Astrocyte (in vitro differentiated cells and primary cell): ENCODE measurements at regions not wholly inside any gene's neighbourhood (a gene's known extent, or its start where the extent isn't known, plus 50 kb on each side); places are given as distances from the start of the nearest gene placed in this dataset.

Experiments
- DNase-seq: peaks from one replicate; pipeline ENCODE4 v3.0.0-alpha.2; 2010; ENCODE audit warnings: low read depth
- FAIRE-seq: peaks from 2 replicates; lab custom pipeline; 2011; peaks lifted over from hg19 to GRCh38; lab: Jason Lieb, UNC
- H2AFZ ChIP-seq: 2 replicates; pipeline ENCODE4 v1.6.0; 2012; ENCODE audit warnings: low read depth, low read length, inconsistent platforms
- H3K27ac ChIP-seq: 2 replicates; pipeline ENCODE4 v1.5.1; 2011; ENCODE audit warnings: low read depth, low read length, inconsistent platforms
- H3K27me3 ChIP-seq: 2 replicates; pipeline ENCODE4 v1.6.0; 2011; ENCODE audit warnings: low read length, inconsistent platforms; ENCODE audit not compliant: insufficient read depth
- H3K36me3 ChIP-seq: 2 replicates; pipeline ENCODE4 v1.5.1; 2011; ENCODE audit warnings: low read length, inconsistent platforms; ENCODE audit not compliant: insufficient read depth
- H3K4me1 ChIP-seq: 2 replicates; pipeline ENCODE4 v1.5.1; 2011; ENCODE audit warnings: low read length, inconsistent platforms; ENCODE audit not compliant: insufficient read depth
- H3K4me2 ChIP-seq: 2 replicates; pipeline ENCODE4 v1.6.0; 2012; ENCODE audit warnings: low read length, inconsistent platforms
- H3K4me3 ChIP-seq: 2 replicates; pipeline ENCODE4 v1.5.1; 2011; ENCODE audit warnings: low read depth, mild to moderate bottlenecking, low read length, inconsistent platforms; ENCODE audit not compliant: insufficient read depth
- H3K79me2 ChIP-seq: 2 replicates; pipeline ENCODE4 v1.6.0; 2012; ENCODE audit warnings: mild to moderate bottlenecking, low read length, inconsistent platforms; ENCODE audit not compliant: insufficient read depth
- H3K9ac ChIP-seq: 2 replicates; pipeline ENCODE4 v1.6.0; 2012; ENCODE audit warnings: mild to moderate bottlenecking, low read length, inconsistent platforms
- H3K9me3 ChIP-seq: 2 replicates; pipeline ENCODE4 v1.5.1; 2012; ENCODE audit warnings: low read depth, mild to moderate bottlenecking, low read length, inconsistent platforms; ENCODE audit not compliant: insufficient read depth
- H4K20me1 ChIP-seq: 2 replicates; pipeline ENCODE4 v1.6.0; 2012; ENCODE audit warnings: low read length, inconsistent platforms; ENCODE audit not compliant: insufficient read depth
- H3K27ac Mint-ChIP-seq: one replicate; pipeline ENCODE4 v1.8.0; 2021; ENCODE audit warnings: mild to moderate bottlenecking, mixed read lengths; ENCODE audit not compliant: unreplicated experiment
- H3K27me3 Mint-ChIP-seq: one replicate; pipeline ENCODE4 v1.8.0; 2021; ENCODE audit warnings: low read depth, mixed read lengths; ENCODE audit not compliant: unreplicated experiment
- H3K36me3 Mint-ChIP-seq: one replicate; pipeline ENCODE4 v1.8.0; 2021; ENCODE audit warnings: low read depth, mixed read lengths; ENCODE audit not compliant: unreplicated experiment
- H3K4me1 Mint-ChIP-seq: one replicate; pipeline ENCODE4 v1.8.0; 2021; ENCODE audit warnings: low read depth, mixed read lengths; ENCODE audit not compliant: unreplicated experiment
- H3K4me3 Mint-ChIP-seq: one replicate; pipeline ENCODE4 v1.8.0; 2021; ENCODE audit warnings: mild to moderate bottlenecking, moderate library complexity, mixed read lengths; ENCODE audit not compliant: unreplicated experiment
- H3K9me3 Mint-ChIP-seq: one replicate; pipeline ENCODE4 v1.8.0; 2021; ENCODE audit warnings: mild to moderate bottlenecking, mixed read lengths; ENCODE audit not compliant: unreplicated experiment
- EZH2 ChIP-seq: IDR thresholded peaks from 2 replicates; pipeline ENCODE4 v1.6.1; 2012; ENCODE audit warnings: mild to moderate bottlenecking, low read length, inconsistent platforms; ENCODE audit not compliant: insufficient read depth
- TF ChIP-seq, protein P1 (sequence below): IDR thresholded peaks from 2 replicates; pipeline ENCODE4 v1.5.1; 2011; ENCODE audit warnings: low read depth, mild to moderate bottlenecking, inconsistent platforms, low read length, moderate library complexity; ENCODE audit not compliant: insufficient read depth

DNA sequence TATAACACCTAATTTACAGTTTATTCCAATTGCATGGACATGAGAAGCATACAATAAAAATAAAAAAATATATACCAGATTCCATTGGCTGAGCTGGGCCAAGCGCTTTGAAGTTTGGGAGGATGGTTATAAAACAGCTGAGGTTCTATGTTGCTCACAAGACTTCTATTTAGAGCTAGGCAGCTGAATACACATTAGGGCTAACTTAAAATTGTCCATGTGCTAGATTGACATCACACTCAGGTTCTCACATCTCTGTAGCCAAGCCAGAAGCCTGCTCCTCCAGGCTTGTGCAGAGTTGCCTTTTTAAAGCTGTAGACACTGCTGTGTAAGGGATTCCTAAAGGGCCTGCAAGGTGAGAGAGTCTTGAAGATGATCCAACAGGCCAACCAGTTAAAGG lies 871.1 kb upstream of the FANCL start:
- H3K36me3 ChIP-seq, result no peaks in the 10 kb centered on the region

GRCh38 chr2:59096973-59097372 lies 855.8 kb upstream of the FANCL start:
- Histone ChIP-seq H3K27me3 (no peaks in the 10 kb centered on the region), H3K9me3 (peaks cover 3% of the 10 kb centered on the region), H2AFZ (no peak overlapping the region), H3K4me1 (no peaks in the 10 kb centered on the region), H4K20me1 (no peaks in the 10 kb centered on the region), H3K79me2 (no peaks in the 10 kb centered on the region), H3K4me2 (no peak overlapping the region), H3K36me3 (no peaks in the 10 kb centered on the region), H3K27ac (no peak overlapping the region), H3K9ac (no peak overlapping the region), H3K4me3 (no peak overlapping the region)
- TF ChIP-seq, protein P1, sequence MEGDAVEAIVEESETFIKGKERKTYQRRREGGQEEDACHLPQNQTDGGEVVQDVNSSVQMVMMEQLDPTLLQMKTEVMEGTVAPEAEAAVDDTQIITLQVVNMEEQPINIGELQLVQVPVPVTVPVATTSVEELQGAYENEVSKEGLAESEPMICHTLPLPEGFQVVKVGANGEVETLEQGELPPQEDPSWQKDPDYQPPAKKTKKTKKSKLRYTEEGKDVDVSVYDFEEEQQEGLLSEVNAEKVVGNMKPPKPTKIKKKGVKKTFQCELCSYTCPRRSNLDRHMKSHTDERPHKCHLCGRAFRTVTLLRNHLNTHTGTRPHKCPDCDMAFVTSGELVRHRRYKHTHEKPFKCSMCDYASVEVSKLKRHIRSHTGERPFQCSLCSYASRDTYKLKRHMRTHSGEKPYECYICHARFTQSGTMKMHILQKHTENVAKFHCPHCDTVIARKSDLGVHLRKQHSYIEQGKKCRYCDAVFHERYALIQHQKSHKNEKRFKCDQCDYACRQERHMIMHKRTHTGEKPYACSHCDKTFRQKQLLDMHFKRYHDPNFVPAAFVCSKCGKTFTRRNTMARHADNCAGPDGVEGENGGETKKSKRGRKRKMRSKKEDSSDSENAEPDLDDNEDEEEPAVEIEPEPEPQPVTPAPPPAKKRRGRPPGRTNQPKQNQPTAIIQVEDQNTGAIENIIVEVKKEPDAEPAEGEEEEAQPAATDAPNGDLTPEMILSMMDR, result no peak
- no peak for TF ChIP-seq EZH2
- Mint-ChIP-seq H3K9me3 (peaks cover 19% of the 10 kb centered on the region), H3K4me3 (no peak overlapping the region), H3K4me1 (no peaks in the 10 kb centered on the region), H3K27me3 (no peaks in the 10 kb centered on the region), H3K27ac (no peak overlapping the region), H3K36me3 (no peaks in the 10 kb centered on the region)
- FAIRE-seq (no peak), DNase-seq (no peak)

More for the DNA sequence above, 871.1 kb upstream of the FANCL start:
- no peaks in the 10 kb centered on the region for H3K9me3 Mint-ChIP-seq
- no peaks in the 10 kb centered on the region for H3K27me3 ChIP-seq
- H2AFZ ChIP-seq, result no peak overlapping the region
- H3K4me3 Mint-ChIP-seq, result no peak overlapping the region
- H3K4me2 ChIP-seq, result no peak overlapping the region
- no peaks in the 10 kb centered on the region for H4K20me1 ChIP-seq
- H3K4me3 ChIP-seq, result no peak overlapping the region
- H3K79me2 ChIP-seq, result no peaks in the 10 kb centered on the region
- no peaks in the 10 kb centered on the region for H3K4me1 Mint-ChIP-seq
- no peaks in the 10 kb centered on the region for H3K9me3 ChIP-seq
- FAIRE-seq (no peak), DNase-seq (no peak)
- H3K27me3 Mint-ChIP-seq, result no peaks in the 10 kb centered on the region
- no peak for TF ChIP-seq EZH2
- TF ChIP-seq, protein P1, result no peak
- H3K4me1 ChIP-seq, result no peaks in the 10 kb centered on the region
- H3K27ac Mint-ChIP-seq, result no peak overlapping the region
- H3K9ac ChIP-seq, result no peak overlapping the region
- H3K27ac ChIP-seq, result no peak overlapping the region
- H3K36me3 Mint-ChIP-seq, result no peaks in the 10 kb centered on the region

- FAIRE-seq, result no peak
- no peak overlapping the region for H3K4me3 Mint-ChIP-seq
Measured at GRCh38 chr2:59093571-59093970, 852.4 kb upstream of the FANCL start.

More at GRCh38 chr2:59093571-59093970, 852.4 kb upstream of the FANCL start:
- H3K79me2 ChIP-seq, result no peaks in the 10 kb centered on the region
- no peak overlapping the region for H2AFZ ChIP-seq
- H3K4me1 ChIP-seq, result no peaks in the 10 kb centered on the region
- DNase-seq, result no peak
- H3K27ac ChIP-seq, result no peak overlapping the region
- no peak overlapping the region for H3K4me2 ChIP-seq
- no peak overlapping the region for H3K4me3 ChIP-seq
- no peaks in the 10 kb centered on the region for H3K27me3 Mint-ChIP-seq
- H3K9me3 Mint-ChIP-seq, result peaks cover 19% of the 10 kb centered on the region
- no peak overlapping the region for H3K9ac ChIP-seq
- no peaks in the 10 kb centered on the region for H3K27me3 ChIP-seq
- H3K9me3 ChIP-seq, result peaks cover 3% of the 10 kb centered on the region
- H3K4me1 Mint-ChIP-seq, result no peaks in the 10 kb centered on the region
- H4K20me1 ChIP-seq, result no peaks in the 10 kb centered on the region
- TF ChIP-seq, protein P1, result no peak
- TF ChIP-seq EZH2, result no peak
- H3K27ac Mint-ChIP-seq, result no peak overlapping the region
- no peaks in the 10 kb centered on the region for H3K36me3 Mint-ChIP-seq
- H3K36me3 ChIP-seq, result no peaks in the 10 kb centered on the region
